Glomerular visceral epithelial cell (primary cell): ENCODE measurements at regions not wholly inside any gene's neighbourhood (a gene's known extent, or its start where the extent isn't known, plus 50 kb on each side); places are given as distances from the start of the nearest gene placed in this dataset.
A peak's percentile ranks its signal among the peaks of the same experiment; 100 is the strongest.
"Not testable (repeated sequence)": the region's sequence is repeated elsewhere in the genome, so short reads cannot be mapped to it uniquely, and the experiment has no call there.

Experiments
- DNase-seq: peaks from one replicate; pipeline ENCODE4 v3.0.0-alpha.2; 2016; ENCODE audit errors: extremely low spot score

GRCh38 chr2:7094231-7094741 lies 177.1 kb downstream of the RNF144A start:
- DNase-seq: no peak

- DNase-seq: no peak
Observed at GRCh38 chr2:7096726-7097352, 179.6 kb downstream of the RNF144A start.

GRCh38 chr2:7097353-7097895 lies 180.2 kb downstream of the RNF144A start:
- peak; percentile 49 for DNase-seq

GRCh38 chr2:7098816-7099215 lies 181.6 kb downstream of the RNF144A start:
- DNase-seq: no peak

GRCh38 chr2:7099687-7100086 lies 182.5 kb downstream of the RNF144A start:
- DNase-seq: not testable (repeated sequence)

GRCh38 chr2:7102826-7103225 lies 185.6 kb downstream of the RNF144A start:
- no peak for DNase-seq

- DNase-seq: no peak
Observed at GRCh38 chr2:7108792-7109532, 191.8 kb downstream of the RNF144A start.

- DNase-seq: no peak
Observed at GRCh38 chr2:7109533-7109885, 192.3 kb downstream of the RNF144A start.

GRCh38 chr2:7111626-7112025 lies 194.4 kb downstream of the RNF144A start:
- DNase-seq: no peak

GRCh38 chr2:7115364-7115763 lies 198.2 kb downstream of the RNF144A start:
- DNase-seq: no peak

GRCh38 chr2:7115906-7116305 lies 198.7 kb downstream of the RNF144A start:
- no peak for DNase-seq

GRCh38 chr2:7116511-7116910 lies 199.3 kb downstream of the RNF144A start:
- no peak for DNase-seq

GRCh38 chr2:7117076-7117475 lies 199.9 kb downstream of the RNF144A start:
- no peak for DNase-seq

GRCh38 chr2:7118606-7119131 lies 201.5 kb downstream of the RNF144A start:
- DNase-seq: no peak

- DNase-seq: peak; percentile 35
Observed at GRCh38 chr2:7119132-7119835, 202.1 kb downstream of the RNF144A start.

GRCh38 chr2:7121851-7122250 lies 204.6 kb downstream of the RNF144A start:
- no peak for DNase-seq

- no peak for DNase-seq
Observed at GRCh38 chr2:7127156-7127555, 209.9 kb downstream of the RNF144A start.

GRCh38 chr2:7127687-7128086 lies 210.5 kb downstream of the RNF144A start:
- no peak for DNase-seq

GRCh38 chr2:7131261-7131660 lies 214.0 kb downstream of the RNF144A start:
- DNase-seq: no peak

- no peak for DNase-seq
Observed at GRCh38 chr2:7132753-7133152, 215.5 kb downstream of the RNF144A start.

GRCh38 chr2:7133521-7133920 lies 216.3 kb downstream of the RNF144A start:
- DNase-seq: peak; percentile 6

GRCh38 chr2:7140306-7140705 lies 223.1 kb downstream of the RNF144A start:
- DNase-seq: no peak
